SU-DHL-6 (cell line): ENCODE measurements at regions not wholly inside any gene's neighbourhood (a gene's known extent, or its start where the extent isn't known, plus 50 kb on each side); places are given as distances from the start of the nearest gene placed in this dataset.

Source experiments
- H2AFZ ChIP-seq: fragments of 200-600 bp; sonication (generic); 2 replicates; pipeline ENCODE4 v1.6.1; 2014; ENCODE audit warnings: low read depth, mild to moderate bottlenecking, moderate library complexity, mixed read lengths, antibody characterized with exemption, low read length; ENCODE audit not compliant: severe bottlenecking
- H3F3A ChIP-seq: fragments of 200-600 bp; shearing (Covaris generic); 2 replicates; pipeline ENCODE4 v1.6.0; 2016; ENCODE audit warnings: antibody characterized with exemption, mild to moderate bottlenecking; ENCODE audit not compliant: insufficient read depth
- H3K27ac ChIP-seq: fragments of 200-600 bp; sonication (generic); 2 replicates; pipeline ENCODE4 v1.5.1; 2016; ENCODE audit warnings: low read depth, mild to moderate bottlenecking, low read length, moderate library complexity, mixed read lengths
- H3K27me3 ChIP-seq: fragments of 200-600 bp; sonication (generic), shearing (Covaris generic); 2 replicates; pipeline ENCODE4 v1.6.0; 2014; ENCODE audit warnings: mild to moderate bottlenecking, low read length
- H3K36me3 ChIP-seq: fragments of 200-600 bp; sonication (generic); 2 replicates; pipeline ENCODE4 v1.6.1; 2014; ENCODE audit warnings: mild to moderate bottlenecking, low read length, mixed read lengths
- H3K4me2 ChIP-seq: fragments of 300-600, 200-600 bp; shearing (Covaris generic), sonication (generic); 2 replicates; pipeline ENCODE4 v1.6.0; 2014; ENCODE audit warnings: low read length, low read depth, mild to moderate bottlenecking; ENCODE audit not compliant: poor library complexity, severe bottlenecking
- H3K4me3 ChIP-seq: fragments of 200-600 bp; sonication (generic); 2 replicates; pipeline ENCODE4 v1.5.1; 2014; ENCODE audit warnings: antibody characterized with exemption, low read length, mild to moderate bottlenecking, mixed read lengths; ENCODE audit not compliant: insufficient read depth, poor library complexity, severe bottlenecking
- H3K79me2 ChIP-seq: fragments of 200-600 bp; sonication (generic); 2 replicates; pipeline ENCODE4 v1.6.1; 2014; ENCODE audit warnings: mild to moderate bottlenecking, low read length, moderate library complexity; ENCODE audit not compliant: insufficient read depth
- H3K9ac ChIP-seq: fragments of 200-600 bp; sonication (generic); 2 replicates; pipeline ENCODE4 v1.7.0; 2014; ENCODE audit warnings: mild to moderate bottlenecking, low read length
- H3K9me2 ChIP-seq: fragments of 200-600 bp; sonication (generic); replicated peaks from 2 replicates; pipeline ENCODE4 v1.6.1; 2014; ENCODE audit warnings: low read length; ENCODE audit not compliant: insufficient read depth
- H3K9me3 ChIP-seq: fragments of 200-600 bp; sonication (generic); 2 replicates; pipeline ENCODE4 v1.6.1; 2014; ENCODE audit warnings: low read length, mixed read lengths; ENCODE audit not compliant: insufficient read depth
- H4K20me1 ChIP-seq: fragments of 200-600 bp; sonication (generic); 2 replicates; pipeline ENCODE4 v1.6.1; 2014; ENCODE audit warnings: low read depth, mild to moderate bottlenecking, antibody characterized with exemption, low read length, moderate library complexity, mixed read lengths
- CTCF ChIP-seq: fragments of 200-600 bp; sonication (generic); IDR thresholded peaks from one replicate; pipeline ENCODE4 v1.5.1; 2017; ENCODE audit warnings: antibody characterized with exemption, mild to moderate bottlenecking, low read length, moderate library complexity; ENCODE audit not compliant: insufficient read depth, poor library complexity, severe bottlenecking
- EZH2phosphoT487 ChIP-seq: fragments of 200-600 bp; sonication (generic), shearing (Covaris generic); conservative IDR thresholded peaks from 2 replicates; pipeline ENCODE4 v1.6.1; 2018; ENCODE audit warnings: mild to moderate bottlenecking, antibody characterized with exemption, low read length, moderate library complexity, mixed read lengths

GRCh38 chr5:93297116-93297515 is 283.9 kb downstream of the NR2F1-AS1 start:
- Histone ChIP-seq H3K36me3 (no peaks in the 10 kb centered on the region), H2AFZ (no peak overlapping the region), H3K9me2 (no peaks in the 10 kb centered on the region), H3K27ac (no peak overlapping the region), H3K9me3 (no peaks in the 10 kb centered on the region), H4K20me1 (no peaks in the 10 kb centered on the region), H3K4me2 (no peak overlapping the region), H3K4me3 (no peak overlapping the region), H3K27me3 (no peaks in the 10 kb centered on the region), H3K9ac (no peak overlapping the region), H3F3A (no peaks in the 10 kb centered on the region), H3K79me2 (no peaks in the 10 kb centered on the region)
- TF ChIP-seq EZH2phosphoT487 (no peak), CTCF (no peak)

- Histone ChIP-seq H3K27me3 (no peaks in the 10 kb centered on the region), H3K9me3 (no peaks in the 10 kb centered on the region), H3K79me2 (no peaks in the 10 kb centered on the region), H3K36me3 (no peaks in the 10 kb centered on the region), H3F3A (no peaks in the 10 kb centered on the region), H3K4me3 (no peak overlapping the region), H3K4me2 (no peak overlapping the region), H3K9ac (no peak overlapping the region), H2AFZ (no peak overlapping the region), H3K27ac (no peak overlapping the region), H3K9me2 (no peaks in the 10 kb centered on the region), H4K20me1 (no peaks in the 10 kb centered on the region)
- TF ChIP-seq CTCF (no peak), EZH2phosphoT487 (no peak)
Observed at GRCh38 chr5:93296338-93296737, 284.7 kb downstream of the NR2F1-AS1 start.

- Histone ChIP-seq H3K79me2 (no peaks in the 10 kb centered on the region), H3K9me2 (no peaks in the 10 kb centered on the region), H3K27ac (no peak overlapping the region), H3K9ac (no peak overlapping the region), H3K4me2 (no peak overlapping the region), H3F3A (no peaks in the 10 kb centered on the region), H3K36me3 (no peaks in the 10 kb centered on the region), H3K27me3 (no peaks in the 10 kb centered on the region), H4K20me1 (no peaks in the 10 kb centered on the region), H3K4me3 (no peak overlapping the region), H3K9me3 (no peaks in the 10 kb centered on the region), H2AFZ (no peak overlapping the region)
- TF ChIP-seq EZH2phosphoT487 (no peak), CTCF (no peak)
Observed at GRCh38 chr5:93294996-93295395, 286.0 kb downstream of the NR2F1-AS1 start.
